Panc1 (cell line): ENCODE measurements at regions not wholly inside any gene's neighbourhood (a gene's known extent, or its start where the extent isn't known, plus 50 kb on each side); places are given as distances from the start of the nearest gene placed in this dataset.

Source experiments
- ATAC-seq: fragments of 200-7000 bp; cut with Tn5 transposase; 2 replicates; pipeline ENCODE4 v1.9.1; 2020; ENCODE audit warnings: mild to moderate bottlenecking, moderate library complexity
- BruUV-seq: library from RNA; stranded (reverse); fragments of 400-500 nt; replicated peaks from 2 replicates; lab custom pipeline; 2021; lab: Mats Ljungman, UMichigan
- CTCF ChIA-PET: fragments of 300-600 bp; sonication (Branson Sonifier 250); formaldehyde crosslinking; loops from one replicate; lab custom pipeline; 2022; ENCODE audit warnings: antibody characterized with exemption; lab: Charles Lee
- POLR2A ChIA-PET: fragments of 300-600 bp; sonication (Branson Sonifier 250); formaldehyde crosslinking; loops from one replicate; lab custom pipeline; 2022; ENCODE audit warnings: antibody characterized with exemption; lab: Charles Lee
- DNase-seq: peaks from one replicate; pipeline ENCODE4 v3.0.0-alpha.2; 2010; ENCODE audit warnings: low read depth, low spot score
- H3K27ac ChIP-seq: 2 replicates; pipeline ENCODE4 v1.5.1; 2011; ENCODE audit warnings: mild to moderate bottlenecking, low read length, inconsistent platforms
- H3K27me3 ChIP-seq: fragments of 200-500 bp; sonication (Bioruptor generic); 2 replicates; pipeline ENCODE4 v1.6.0; 2014; ENCODE audit warnings: low read length, inconsistent platforms; ENCODE audit not compliant: control insufficient read depth, insufficient read depth
- H3K36me3 ChIP-seq: fragments of 200-500 bp; sonication (Bioruptor generic); 2 replicates; pipeline ENCODE4 v1.5.1; 2014; ENCODE audit warnings: inconsistent platforms, mild to moderate bottlenecking, low read length, moderate library complexity; ENCODE audit not compliant: control insufficient read depth, insufficient read depth
- H3K4me1 ChIP-seq: 2 replicates; pipeline ENCODE4 v1.5.1; 2011; ENCODE audit warnings: inconsistent platforms, mild to moderate bottlenecking, low read length, moderate library complexity; ENCODE audit not compliant: control insufficient read depth, insufficient read depth
- H3K4me3 ChIP-seq, 2 experiments: 2 replicates each; pipeline ENCODE4 v1.5.1; 2011 to 2012; ENCODE audit warnings: low read depth in 2 of 2, low read length in 2 of 2, mild to moderate bottlenecking in 2 of 2, inconsistent platforms in 1 of 2, moderate library complexity in 1 of 2
- H3K9me3 ChIP-seq: fragments of 200-500 bp; sonication (Bioruptor generic); 2 replicates; pipeline ENCODE4 v1.5.1; 2014; ENCODE audit warnings: low read depth, mild to moderate bottlenecking, inconsistent platforms, low read length, moderate library complexity; ENCODE audit not compliant: control insufficient read depth, insufficient read depth
- POLR2AphosphoS5 ChIP-seq: IDR thresholded peaks from 2 replicates; pipeline ENCODE4 v1.6.1; 2012; ENCODE audit warnings: mild to moderate bottlenecking, low read depth, low read length, moderate library complexity
- REST ChIP-seq, 2 experiments: IDR thresholded peaks; 2 replicates each; pipeline ENCODE4 v1.6.1; 2011 to 2012; ENCODE audit warnings: low read depth in 2 of 2, control low read depth in 1 of 2, low read length in 1 of 2, mild to moderate bottlenecking in 1 of 2, moderate library complexity in 1 of 2; ENCODE audit not compliant: insufficient read depth in 1 of 2
- SIN3A ChIP-seq: IDR thresholded peaks from 2 replicates; pipeline ENCODE4 v1.6.1; 2012; ENCODE audit warnings: low read depth, mild to moderate bottlenecking, low read length, moderate library complexity, borderline replicate concordance; ENCODE audit not compliant: insufficient read depth
- in situ Hi-C: cut with HindIII; loops from 2 replicates; pipeline ENCODE4 v1.10.0; 2016; ENCODE audit warnings: low sequenced_read_pairs, low pct_unique_long_range_greater_than_20kb
- intact Hi-C: fragments of 100-400 bp; cut with micrococcal nuclease; formaldehyde crosslinking; loops from one replicate; pipeline ENCODE4 v1.10.0; 2022; ENCODE audit not compliant: unreplicated experiment
- TF ChIP-seq, protein P1 (sequence below): fragments of 450-650 bp; IDR thresholded peaks from 2 replicates; pipeline ENCODE4 v1.5.1; 2017; ENCODE audit warnings: mild to moderate bottlenecking

GRCh38 chr5:51995773-51996306 lies 612.6 kb downstream of the ISL1 start:
- no peaks in the 10 kb centered on the region for H3K27me3 ChIP-seq
- H3K4me3 ChIP-seq: no peak overlapping the region
- ChIA-PET POLR2A (no interaction called here), CTCF (no interaction called here)
- intact Hi-C loops: no loop called here
- in situ Hi-C loops: no loop called here
- TF ChIP-seq SIN3A (no peak), REST (IDR thresholded peaks at IDR 0.05; ENCODE audit: insufficient read depth in 1 of 2, low read depth in 2 of 2, low read length in 1 of 2) (no peak), POLR2AphosphoS5 (no peak)
- TF ChIP-seq, protein P1, sequence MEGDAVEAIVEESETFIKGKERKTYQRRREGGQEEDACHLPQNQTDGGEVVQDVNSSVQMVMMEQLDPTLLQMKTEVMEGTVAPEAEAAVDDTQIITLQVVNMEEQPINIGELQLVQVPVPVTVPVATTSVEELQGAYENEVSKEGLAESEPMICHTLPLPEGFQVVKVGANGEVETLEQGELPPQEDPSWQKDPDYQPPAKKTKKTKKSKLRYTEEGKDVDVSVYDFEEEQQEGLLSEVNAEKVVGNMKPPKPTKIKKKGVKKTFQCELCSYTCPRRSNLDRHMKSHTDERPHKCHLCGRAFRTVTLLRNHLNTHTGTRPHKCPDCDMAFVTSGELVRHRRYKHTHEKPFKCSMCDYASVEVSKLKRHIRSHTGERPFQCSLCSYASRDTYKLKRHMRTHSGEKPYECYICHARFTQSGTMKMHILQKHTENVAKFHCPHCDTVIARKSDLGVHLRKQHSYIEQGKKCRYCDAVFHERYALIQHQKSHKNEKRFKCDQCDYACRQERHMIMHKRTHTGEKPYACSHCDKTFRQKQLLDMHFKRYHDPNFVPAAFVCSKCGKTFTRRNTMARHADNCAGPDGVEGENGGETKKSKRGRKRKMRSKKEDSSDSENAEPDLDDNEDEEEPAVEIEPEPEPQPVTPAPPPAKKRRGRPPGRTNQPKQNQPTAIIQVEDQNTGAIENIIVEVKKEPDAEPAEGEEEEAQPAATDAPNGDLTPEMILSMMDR: no peak
- no peaks in the 10 kb centered on the region for H3K36me3 ChIP-seq
- H3K9me3 ChIP-seq: no peaks in the 10 kb centered on the region
- BruUV-seq: no TSS peak
- ATAC-seq: no peak
- no peak overlapping the region for H3K27ac ChIP-seq
- DNase-seq: no peak
- H3K4me1 ChIP-seq: no peaks in the 10 kb centered on the region

DNA sequence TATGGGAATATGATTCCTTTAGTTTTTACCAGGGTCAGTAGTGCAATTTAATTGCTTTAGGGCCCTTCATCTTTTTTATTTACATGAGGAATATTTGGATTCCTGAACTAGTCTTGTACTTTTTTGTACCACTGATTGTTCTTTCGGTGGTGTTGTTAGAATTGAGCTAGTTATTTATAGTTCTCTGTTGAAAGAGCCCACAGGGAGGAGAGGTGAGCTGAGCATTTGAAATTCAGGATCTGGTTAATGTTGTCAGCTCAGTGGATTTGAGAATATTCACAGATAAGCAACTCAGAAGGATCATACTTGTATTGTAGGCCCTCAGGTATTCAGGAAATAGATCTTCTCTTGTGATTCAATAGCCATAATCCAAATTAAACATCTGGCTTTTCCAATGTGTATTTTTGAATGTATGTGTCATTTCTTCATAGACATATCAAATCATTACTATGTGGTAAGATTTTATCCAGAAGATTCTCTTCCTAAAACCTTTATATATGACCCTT lies 613.2 kb downstream of the ISL1 start:
- Histone ChIP-seq H3K27me3 (no peaks in the 10 kb centered on the region), H3K27ac (no peak overlapping the region), H3K4me1 (no peaks in the 10 kb centered on the region), H3K9me3 (no peaks in the 10 kb centered on the region), H3K4me3 (no peak overlapping the region), H3K36me3 (no peaks in the 10 kb centered on the region)
- no peak for TF ChIP-seq POLR2AphosphoS5
- no peak for TF ChIP-seq REST (IDR thresholded peaks at IDR 0.05; ENCODE audit: insufficient read depth in 1 of 2, low read depth in 2 of 2, low read length in 1 of 2)
- no peak for TF ChIP-seq SIN3A
- ATAC-seq (no peak), DNase-seq (no peak)
- intact Hi-C loops: no loop called here
- BruUV-seq: no TSS peak
- ChIA-PET CTCF (no interaction called here), POLR2A (no interaction called here)
- in situ Hi-C loops: no loop called here
